ENCODE measurements at regions not wholly inside any gene's neighbourhood (a gene's known extent, or its start where the extent isn't known, plus 50 kb on each side); places are given as distances from the start of the nearest gene placed in this dataset.

DNA sequence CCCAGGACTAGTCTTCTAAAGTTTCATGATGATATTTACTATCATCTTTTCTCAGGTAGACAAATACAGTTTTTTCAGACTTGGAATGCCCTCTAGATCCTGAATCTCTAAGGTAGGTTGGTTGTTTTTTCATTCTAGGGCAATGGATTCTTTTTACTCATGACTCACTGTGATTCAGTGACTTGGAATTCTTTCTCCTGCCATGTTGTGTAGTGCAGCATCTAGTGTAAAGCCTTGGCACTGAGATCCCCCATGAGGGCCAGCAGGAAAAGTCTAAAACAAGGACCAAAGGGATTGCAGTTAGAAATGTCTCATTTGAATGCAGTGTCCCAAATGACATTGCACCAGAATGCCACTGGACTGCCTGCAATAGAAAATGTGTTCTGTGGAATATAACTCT, 430.4 kb downstream of the NEBL start (continued):
- TF ChIP-seq, protein P1, sequence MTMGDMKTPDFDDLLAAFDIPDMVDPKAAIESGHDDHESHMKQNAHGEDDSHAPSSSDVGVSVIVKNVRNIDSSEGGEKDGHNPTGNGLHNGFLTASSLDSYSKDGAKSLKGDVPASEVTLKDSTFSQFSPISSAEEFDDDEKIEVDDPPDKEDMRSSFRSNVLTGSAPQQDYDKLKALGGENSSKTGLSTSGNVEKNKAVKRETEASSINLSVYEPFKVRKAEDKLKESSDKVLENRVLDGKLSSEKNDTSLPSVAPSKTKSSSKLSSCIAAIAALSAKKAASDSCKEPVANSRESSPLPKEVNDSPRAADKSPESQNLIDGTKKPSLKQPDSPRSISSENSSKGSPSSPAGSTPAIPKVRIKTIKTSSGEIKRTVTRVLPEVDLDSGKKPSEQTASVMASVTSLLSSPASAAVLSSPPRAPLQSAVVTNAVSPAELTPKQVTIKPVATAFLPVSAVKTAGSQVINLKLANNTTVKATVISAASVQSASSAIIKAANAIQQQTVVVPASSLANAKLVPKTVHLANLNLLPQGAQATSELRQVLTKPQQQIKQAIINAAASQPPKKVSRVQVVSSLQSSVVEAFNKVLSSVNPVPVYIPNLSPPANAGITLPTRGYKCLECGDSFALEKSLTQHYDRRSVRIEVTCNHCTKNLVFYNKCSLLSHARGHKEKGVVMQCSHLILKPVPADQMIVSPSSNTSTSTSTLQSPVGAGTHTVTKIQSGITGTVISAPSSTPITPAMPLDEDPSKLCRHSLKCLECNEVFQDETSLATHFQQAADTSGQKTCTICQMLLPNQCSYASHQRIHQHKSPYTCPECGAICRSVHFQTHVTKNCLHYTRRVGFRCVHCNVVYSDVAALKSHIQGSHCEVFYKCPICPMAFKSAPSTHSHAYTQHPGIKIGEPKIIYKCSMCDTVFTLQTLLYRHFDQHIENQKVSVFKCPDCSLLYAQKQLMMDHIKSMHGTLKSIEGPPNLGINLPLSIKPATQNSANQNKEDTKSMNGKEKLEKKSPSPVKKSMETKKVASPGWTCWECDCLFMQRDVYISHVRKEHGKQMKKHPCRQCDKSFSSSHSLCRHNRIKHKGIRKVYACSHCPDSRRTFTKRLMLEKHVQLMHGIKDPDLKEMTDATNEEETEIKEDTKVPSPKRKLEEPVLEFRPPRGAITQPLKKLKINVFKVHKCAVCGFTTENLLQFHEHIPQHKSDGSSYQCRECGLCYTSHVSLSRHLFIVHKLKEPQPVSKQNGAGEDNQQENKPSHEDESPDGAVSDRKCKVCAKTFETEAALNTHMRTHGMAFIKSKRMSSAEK (CRISPR knock-in tag; IDR thresholded peaks at IDR 0.05; ENCODE audit: borderline replicate concordance) = no peak
- TF ChIP-seq, protein P2, sequence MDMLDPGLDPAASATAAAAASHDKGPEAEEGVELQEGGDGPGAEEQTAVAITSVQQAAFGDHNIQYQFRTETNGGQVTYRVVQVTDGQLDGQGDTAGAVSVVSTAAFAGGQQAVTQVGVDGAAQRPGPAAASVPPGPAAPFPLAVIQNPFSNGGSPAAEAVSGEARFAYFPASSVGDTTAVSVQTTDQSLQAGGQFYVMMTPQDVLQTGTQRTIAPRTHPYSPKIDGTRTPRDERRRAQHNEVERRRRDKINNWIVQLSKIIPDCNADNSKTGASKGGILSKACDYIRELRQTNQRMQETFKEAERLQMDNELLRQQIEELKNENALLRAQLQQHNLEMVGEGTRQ (CRISPR knock-in tag; IDR thresholded peaks at IDR 0.05) = no peak
- no peak for TF ChIP-seq NR2C2 (CRISPR knock-in tag; IDR thresholded peaks at IDR 0.05)
- no peak for TF ChIP-seq NFE2L1 (CRISPR knock-in tag; IDR thresholded peaks at IDR 0.05)
- no peak for TF ChIP-seq ZNF396 (CRISPR knock-in tag; IDR thresholded peaks at IDR 0.05; ENCODE audit: borderline replicate concordance)
- TF ChIP-seq, protein P3, sequence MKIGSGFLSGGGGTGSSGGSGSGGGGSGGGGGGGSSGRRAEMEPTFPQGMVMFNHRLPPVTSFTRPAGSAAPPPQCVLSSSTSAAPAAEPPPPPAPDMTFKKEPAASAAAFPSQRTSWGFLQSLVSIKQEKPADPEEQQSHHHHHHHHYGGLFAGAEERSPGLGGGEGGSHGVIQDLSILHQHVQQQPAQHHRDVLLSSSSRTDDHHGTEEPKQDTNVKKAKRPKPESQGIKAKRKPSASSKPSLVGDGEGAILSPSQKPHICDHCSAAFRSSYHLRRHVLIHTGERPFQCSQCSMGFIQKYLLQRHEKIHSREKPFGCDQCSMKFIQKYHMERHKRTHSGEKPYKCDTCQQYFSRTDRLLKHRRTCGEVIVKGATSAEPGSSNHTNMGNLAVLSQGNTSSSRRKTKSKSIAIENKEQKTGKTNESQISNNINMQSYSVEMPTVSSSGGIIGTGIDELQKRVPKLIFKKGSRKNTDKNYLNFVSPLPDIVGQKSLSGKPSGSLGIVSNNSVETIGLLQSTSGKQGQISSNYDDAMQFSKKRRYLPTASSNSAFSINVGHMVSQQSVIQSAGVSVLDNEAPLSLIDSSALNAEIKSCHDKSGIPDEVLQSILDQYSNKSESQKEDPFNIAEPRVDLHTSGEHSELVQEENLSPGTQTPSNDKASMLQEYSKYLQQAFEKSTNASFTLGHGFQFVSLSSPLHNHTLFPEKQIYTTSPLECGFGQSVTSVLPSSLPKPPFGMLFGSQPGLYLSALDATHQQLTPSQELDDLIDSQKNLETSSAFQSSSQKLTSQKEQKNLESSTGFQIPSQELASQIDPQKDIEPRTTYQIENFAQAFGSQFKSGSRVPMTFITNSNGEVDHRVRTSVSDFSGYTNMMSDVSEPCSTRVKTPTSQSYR (CRISPR knock-in tag; IDR thresholded peaks at IDR 0.05) = no peak
- no peak for TF ChIP-seq FOXJ3 (CRISPR knock-in tag; IDR thresholded peaks at IDR 0.05; ENCODE audit: borderline replicate concordance)
- TF ChIP-seq, protein P4, sequence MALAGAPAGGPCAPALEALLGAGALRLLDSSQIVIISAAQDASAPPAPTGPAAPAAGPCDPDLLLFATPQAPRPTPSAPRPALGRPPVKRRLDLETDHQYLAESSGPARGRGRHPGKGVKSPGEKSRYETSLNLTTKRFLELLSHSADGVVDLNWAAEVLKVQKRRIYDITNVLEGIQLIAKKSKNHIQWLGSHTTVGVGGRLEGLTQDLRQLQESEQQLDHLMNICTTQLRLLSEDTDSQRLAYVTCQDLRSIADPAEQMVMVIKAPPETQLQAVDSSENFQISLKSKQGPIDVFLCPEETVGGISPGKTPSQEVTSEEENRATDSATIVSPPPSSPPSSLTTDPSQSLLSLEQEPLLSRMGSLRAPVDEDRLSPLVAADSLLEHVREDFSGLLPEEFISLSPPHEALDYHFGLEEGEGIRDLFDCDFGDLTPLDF (CRISPR knock-in tag; IDR thresholded peaks at IDR 0.05) = no peak
- TF ChIP-seq HMGA2 (CRISPR knock-in tag; IDR thresholded peaks at IDR 0.05) = no peak
- TF ChIP-seq NFATC4 (CRISPR knock-in tag; IDR thresholded peaks at IDR 0.05) = no peak
- no peak for TF ChIP-seq MYBL2 (CRISPR knock-in tag; IDR thresholded peaks at IDR 0.05)

DNA sequence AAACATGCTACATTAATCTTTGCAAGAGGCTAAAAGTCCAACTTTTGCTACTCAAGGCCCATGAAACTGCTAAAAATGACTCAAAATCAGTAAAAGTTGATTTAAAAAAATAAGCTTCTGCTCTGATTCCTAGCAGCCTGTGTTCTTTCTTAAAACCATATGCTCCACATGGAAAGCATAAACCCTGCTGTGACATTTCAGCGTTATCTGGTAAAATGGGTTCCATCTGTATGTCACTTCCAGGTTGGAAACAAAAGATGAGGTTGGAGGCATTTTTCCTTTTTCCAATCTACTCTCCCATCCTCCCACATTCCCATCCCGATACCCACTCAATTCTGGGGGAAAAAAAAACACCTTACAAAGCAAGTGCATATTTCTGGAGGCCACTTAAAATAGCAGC, 439.5 kb downstream of the NEBL start:
- Mint-ChIP-seq H3K36me3 (peaks cover 30% of the 10 kb centered on the region), H3K4me3 (no peak overlapping the region), H3K27me3 (ENCODE audit: low read depth) (no peaks in the 10 kb centered on the region), H3K27ac (no peak overlapping the region), H3K4me1 (peaks cover 17% of the 10 kb centered on the region), H3K9me3 (peaks cover 28% of the 10 kb centered on the region)
- ChIA-PET CTCF (no interaction called here), POLR2A (no interaction called here)
- TF ChIP-seq SP1 (CRISPR knock-in tag; conservative IDR thresholded peaks at IDR 0.05) = no peak
- TF ChIP-seq TEAD1 (CRISPR knock-in tag; IDR thresholded peaks at IDR 0.05) = no peak
- no peak for DNase-seq (ENCODE audit: low spot score)
- ATAC-seq = no peak

DNA sequence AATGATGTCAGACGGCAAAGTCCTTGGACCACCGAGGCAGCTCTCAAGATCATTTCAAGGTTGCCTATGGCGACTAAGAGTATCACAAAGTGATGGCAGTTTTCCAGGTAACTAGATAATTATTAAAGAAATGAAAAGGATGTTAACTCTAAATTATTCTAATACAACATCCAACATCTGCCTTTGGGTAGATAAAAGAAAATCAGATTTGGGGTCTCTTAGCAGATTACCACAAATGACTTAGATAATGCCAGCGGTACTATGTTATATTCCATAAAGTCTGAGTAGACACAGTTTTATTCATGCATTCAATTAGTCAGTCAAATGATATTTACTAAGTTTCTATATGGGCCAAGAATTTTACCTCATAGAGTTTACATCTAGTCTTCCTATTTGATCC, 441.3 kb downstream of the NEBL start:
- H3K4me1 Mint-ChIP-seq = peaks cover 17% of the 10 kb centered on the region
- POLR2A ChIA-PET = no interaction called here
- TF ChIP-seq ETV6 (CRISPR knock-in tag; IDR thresholded peaks at IDR 0.05) (no peak), ESRRA (CRISPR knock-in tag; IDR thresholded peaks at IDR 0.05; ENCODE audit: borderline replicate concordance) (no peak), ZNF263 (CRISPR knock-in tag; IDR thresholded peaks at IDR 0.05; ENCODE audit: low read depth) (no peak), TP53 (CRISPR knock-in tag; IDR thresholded peaks at IDR 0.05) (no peak), OVOL2 (CRISPR knock-in tag; IDR thresholded peaks at IDR 0.05; ENCODE audit: borderline replicate concordance) (no peak), ZNF138 (CRISPR knock-in tag; conservative IDR thresholded peaks at IDR 0.05) (no peak)
- TF ChIP-seq, protein P5, sequence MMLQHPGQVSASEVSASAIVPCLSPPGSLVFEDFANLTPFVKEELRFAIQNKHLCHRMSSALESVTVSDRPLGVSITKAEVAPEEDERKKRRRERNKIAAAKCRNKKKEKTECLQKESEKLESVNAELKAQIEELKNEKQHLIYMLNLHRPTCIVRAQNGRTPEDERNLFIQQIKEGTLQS (CRISPR knock-in tag; conservative IDR thresholded peaks at IDR 0.05) = no peak
- TF ChIP-seq, protein P6, sequence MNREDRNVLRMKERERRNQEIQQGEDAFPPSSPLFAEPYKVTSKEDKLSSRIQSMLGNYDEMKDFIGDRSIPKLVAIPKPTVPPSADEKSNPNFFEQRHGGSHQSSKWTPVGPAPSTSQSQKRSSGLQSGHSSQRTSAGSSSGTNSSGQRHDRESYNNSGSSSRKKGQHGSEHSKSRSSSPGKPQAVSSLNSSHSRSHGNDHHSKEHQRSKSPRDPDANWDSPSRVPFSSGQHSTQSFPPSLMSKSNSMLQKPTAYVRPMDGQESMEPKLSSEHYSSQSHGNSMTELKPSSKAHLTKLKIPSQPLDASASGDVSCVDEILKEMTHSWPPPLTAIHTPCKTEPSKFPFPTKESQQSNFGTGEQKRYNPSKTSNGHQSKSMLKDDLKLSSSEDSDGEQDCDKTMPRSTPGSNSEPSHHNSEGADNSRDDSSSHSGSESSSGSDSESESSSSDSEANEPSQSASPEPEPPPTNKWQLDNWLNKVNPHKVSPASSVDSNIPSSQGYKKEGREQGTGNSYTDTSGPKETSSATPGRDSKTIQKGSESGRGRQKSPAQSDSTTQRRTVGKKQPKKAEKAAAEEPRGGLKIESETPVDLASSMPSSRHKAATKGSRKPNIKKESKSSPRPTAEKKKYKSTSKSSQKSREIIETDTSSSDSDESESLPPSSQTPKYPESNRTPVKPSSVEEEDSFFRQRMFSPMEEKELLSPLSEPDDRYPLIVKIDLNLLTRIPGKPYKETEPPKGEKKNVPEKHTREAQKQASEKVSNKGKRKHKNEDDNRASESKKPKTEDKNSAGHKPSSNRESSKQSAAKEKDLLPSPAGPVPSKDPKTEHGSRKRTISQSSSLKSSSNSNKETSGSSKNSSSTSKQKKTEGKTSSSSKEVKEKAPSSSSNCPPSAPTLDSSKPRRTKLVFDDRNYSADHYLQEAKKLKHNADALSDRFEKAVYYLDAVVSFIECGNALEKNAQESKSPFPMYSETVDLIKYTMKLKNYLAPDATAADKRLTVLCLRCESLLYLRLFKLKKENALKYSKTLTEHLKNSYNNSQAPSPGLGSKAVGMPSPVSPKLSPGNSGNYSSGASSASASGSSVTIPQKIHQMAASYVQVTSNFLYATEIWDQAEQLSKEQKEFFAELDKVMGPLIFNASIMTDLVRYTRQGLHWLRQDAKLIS (CRISPR knock-in tag; IDR thresholded peaks at IDR 0.05; ENCODE audit: borderline replicate concordance) = no peak
- TF ChIP-seq, protein P7, sequence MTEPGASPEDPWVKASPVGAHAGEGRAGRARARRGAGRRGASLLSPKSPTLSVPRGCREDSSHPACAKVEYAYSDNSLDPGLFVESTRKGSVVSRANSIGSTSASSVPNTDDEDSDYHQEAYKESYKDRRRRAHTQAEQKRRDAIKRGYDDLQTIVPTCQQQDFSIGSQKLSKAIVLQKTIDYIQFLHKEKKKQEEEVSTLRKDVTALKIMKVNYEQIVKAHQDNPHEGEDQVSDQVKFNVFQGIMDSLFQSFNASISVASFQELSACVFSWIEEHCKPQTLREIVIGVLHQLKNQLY (CRISPR knock-in tag; IDR thresholded peaks at IDR 0.05) = no peak

More for the DNA sequence above, 441.3 kb downstream of the NEBL start:
- H3K36me3 Mint-ChIP-seq = peaks cover 14% of the 10 kb centered on the region
- ATAC-seq (no peak), DNase-seq (ENCODE audit: low spot score) (no peak)
- no peak overlapping the region for H3K27ac Mint-ChIP-seq
- CTCF ChIA-PET = no interaction called here
- H3K4me3 Mint-ChIP-seq = no peak overlapping the region
- H3K27me3 Mint-ChIP-seq (ENCODE audit: low read depth) = no peaks in the 10 kb centered on the region
- H3K9me3 Mint-ChIP-seq = peaks cover 10% of the 10 kb centered on the region

Measured in WTC11 (cell line).